GM18508 (cell line): ENCODE measurements at regions not wholly inside any gene's neighbourhood (a gene's known extent, or its start where the extent isn't known, plus 50 kb on each side); places are given as distances from the start of the nearest gene placed in this dataset.

Experiments
- ATAC-seq: cut with Tn5 transposase; IDR thresholded peaks from one replicate; pipeline ENCODE4 v1.9.1; 2021; ENCODE audit warnings: moderate number of reproducible peaks; ENCODE audit not compliant: insufficient read depth, unreplicated experiment

DNA sequence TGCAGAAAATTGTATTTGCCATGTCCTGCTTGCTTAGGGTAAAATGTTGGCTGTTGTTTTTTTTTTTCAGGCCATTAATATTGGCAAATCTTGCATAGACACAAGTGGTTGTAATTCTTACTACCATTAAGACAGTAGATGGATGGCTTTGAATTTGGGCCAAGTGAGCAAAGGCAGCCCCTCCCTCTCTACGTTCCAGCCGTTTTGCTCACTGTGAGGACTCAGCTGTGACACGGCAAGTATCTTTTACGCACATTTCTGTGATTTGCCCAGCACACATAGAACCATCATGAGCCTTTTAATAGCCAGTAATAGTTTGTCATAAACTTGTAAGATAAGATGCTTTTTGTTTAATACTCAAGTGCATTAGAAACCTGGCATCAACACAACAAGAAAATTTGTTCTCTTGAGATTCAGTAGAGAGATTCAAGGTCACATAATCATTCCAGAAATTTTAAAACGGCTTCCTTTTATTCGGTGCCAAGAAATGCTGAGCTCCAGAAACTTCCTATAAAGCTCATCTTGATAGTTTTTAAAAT is 205.2 kb upstream of the ADCY2 start:
- no peak for ATAC-seq

DNA sequence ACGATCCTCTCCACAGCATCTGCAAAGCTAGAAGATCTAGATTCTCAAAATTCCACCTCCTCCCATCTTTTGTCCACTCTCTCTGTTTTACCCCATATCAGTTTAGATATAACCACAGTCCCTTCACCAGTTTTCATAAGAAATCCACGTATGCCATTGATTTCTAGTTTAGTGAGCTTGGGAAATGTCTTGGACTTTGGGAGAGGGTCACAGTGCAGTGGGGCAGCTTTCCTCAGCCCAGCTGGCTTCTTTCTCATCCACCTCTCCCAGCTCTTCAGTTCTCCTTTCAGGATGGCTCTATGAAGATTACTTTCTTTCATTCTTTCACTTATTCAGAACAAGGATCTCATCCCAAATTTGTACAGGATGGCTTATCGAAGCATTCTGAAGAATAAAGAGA is 203.9 kb upstream of the ADCY2 start:
- no peak for ATAC-seq

DNA sequence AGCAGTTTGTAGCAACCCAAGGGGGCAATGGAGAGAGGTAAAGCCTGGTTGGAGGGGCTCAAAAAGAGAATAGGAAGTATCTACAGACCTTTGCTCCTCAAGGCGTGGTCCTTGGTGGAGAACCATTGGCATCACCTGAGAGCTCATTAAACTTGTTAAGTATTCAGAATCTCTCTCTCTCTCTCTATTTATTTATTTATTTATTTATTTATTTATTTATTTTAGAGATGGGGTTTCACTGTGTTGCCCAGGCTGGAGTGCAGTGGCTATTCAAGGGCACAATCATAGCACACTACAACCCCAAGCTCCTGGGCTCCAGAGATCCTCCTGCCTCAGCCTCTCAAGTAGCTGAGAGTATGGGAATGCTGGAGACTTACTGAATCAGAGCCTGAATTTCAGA is 193.1 kb upstream of the ADCY2 start:
- no peak for ATAC-seq

DNA sequence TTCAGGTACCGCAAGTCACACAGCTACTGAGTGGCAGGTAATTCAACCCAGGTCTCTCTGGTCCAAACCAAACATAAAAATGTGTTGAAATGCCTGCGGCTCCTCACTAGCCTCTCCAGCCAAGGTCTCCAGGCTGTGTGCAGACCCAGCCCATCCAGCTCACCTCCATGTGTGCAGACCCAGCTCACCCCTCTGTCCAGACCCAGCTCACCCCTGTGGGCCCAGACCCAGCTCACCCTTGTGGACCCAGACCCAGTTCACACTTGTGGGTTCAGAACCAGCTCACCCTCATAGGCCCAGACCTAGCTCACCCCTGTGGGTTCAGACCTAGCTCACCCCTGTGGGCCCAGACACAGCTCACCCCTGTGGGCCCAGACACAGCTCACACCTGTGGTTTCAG is 188.0 kb upstream of the ADCY2 start:
- ATAC-seq, result no peak

DNA sequence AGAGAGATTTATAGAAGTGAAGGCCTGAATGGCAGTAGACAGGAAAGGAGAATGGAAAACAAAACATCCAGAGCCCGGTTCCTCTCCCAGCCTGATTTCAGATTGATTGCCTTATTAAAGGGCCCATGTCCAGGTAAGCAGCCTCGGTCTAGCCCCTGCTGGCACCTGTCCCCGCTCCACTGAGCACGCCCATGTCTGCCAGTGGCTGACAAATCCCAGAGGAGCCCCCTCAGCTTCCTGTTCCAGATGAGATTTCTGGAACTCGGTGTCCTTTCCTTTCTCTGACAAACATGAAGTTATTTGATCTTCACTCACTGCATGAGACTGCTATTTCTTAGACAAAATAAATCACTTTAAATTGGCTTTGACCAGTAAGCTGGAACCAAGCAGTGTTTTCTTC is 187.0 kb upstream of the ADCY2 start:
- no peak for ATAC-seq

DNA sequence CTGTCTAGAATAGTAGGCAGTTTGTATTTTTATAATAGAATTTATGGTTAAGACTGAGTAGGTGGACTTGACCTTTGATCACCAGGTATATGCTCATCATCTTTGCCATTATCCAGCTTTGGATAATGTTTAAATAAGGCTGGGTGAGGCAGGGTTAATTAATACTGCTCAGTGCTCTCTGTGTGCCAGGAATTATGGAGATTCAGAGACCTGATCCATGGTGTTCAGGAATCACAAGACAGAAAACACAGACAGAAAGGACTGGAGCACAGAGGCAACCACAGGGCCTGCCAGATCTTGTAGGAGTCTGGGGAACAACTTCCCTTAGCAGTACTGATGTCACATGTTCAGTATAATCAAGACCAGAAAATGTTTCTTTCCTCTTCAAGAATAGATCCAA is 186.3 kb upstream of the ADCY2 start:
- no peak for ATAC-seq

DNA sequence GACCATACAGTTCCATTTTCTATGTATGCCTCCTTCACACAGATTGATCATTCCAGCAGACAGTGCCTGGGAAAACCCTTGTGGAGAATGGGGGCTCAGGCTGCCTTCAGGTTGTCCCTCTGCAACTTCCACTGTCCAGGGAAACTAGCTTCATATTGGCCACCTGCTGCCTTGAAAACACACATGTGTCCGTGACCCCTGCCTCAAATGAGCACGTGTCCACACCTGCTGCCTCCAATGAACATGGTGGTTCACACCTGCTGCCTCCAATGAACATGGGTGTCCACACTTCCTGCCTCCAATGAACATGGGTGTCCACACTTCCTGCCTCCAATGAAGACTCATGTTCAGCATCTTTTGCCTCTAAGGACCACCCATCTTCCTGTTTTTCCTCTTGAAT is 185.4 kb upstream of the ADCY2 start:
- ATAC-seq, result no peak

DNA sequence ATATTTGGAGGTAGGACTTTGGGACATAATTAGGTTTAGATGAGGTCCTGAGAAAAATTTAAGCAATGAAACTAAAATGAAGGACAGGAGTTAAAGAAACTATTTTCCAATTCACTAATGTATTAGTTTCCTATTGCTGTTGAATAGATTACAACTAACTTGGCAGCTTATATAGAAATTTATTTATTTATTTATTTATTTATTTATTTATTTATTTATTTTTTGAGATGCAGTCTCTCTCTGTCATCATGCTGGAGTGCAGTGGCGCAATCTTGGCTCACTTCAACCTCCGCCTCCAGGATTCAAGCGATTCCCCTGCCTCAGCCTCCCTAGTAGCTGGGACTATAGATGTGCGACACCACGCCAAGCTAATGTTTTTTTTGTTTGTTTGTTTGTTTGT is 182.4 kb upstream of the ADCY2 start:
- no peak for ATAC-seq

DNA sequence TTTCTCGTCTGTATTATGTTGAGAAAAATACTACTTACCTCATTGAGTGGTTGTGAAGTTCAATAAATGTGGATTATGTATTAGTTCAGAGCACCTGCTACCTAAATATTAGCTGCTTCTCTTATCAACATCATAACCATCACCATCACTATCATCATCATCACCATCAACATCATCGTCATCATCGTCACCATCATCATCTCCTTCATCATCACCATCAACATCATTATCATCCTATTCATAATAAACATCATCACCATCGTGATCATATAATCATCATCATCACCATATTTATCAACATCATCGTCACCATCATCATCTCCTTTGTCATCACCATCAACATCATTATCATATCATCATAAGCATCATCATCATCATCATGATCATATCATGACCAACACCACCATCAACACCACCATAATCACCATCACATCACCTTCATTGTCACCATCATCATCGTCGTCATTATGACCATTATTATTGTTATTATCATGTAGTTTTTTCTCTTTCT is 181.0 kb upstream of the ADCY2 start:
- ATAC-seq, result no peak

DNA sequence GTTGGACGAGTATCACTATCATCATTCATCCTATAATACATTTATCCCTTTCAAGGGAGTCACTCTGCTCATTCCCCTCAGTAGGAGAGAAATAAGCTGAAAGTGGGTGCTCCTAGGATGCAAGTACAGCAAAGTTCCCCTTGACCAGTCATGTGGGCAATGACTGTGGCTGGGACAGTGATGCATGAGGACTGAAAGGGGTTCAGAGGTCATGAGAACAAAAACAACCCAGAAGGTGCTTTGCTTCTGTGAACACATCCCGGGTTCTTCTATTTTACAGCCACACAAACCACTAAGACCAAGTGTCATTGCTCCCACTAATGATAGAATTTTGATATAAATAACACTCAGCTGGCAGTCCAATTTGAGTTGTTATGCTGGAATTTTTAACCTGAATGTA is 177.8 kb upstream of the ADCY2 start:
- no peak for ATAC-seq

DNA sequence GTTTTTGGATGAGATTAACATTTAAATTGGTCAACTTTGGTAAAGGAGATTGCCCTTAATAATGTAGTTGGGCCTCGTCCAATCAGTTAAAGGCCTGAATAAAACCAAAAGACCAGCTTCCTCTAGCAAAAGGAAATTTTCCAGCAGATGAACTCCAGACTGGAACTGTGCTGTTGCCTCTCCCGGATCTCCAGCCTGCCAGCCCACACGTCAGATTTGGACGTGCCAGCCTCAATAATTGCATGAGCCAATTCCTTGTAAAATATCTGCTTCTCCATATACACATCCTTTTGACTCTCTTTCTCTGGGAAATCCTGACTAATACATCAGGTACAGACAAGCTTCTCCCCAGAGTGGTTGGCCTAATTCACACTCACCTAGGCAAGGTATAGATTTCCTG is 175.8 kb upstream of the ADCY2 start:
- ATAC-seq, result no peak

DNA sequence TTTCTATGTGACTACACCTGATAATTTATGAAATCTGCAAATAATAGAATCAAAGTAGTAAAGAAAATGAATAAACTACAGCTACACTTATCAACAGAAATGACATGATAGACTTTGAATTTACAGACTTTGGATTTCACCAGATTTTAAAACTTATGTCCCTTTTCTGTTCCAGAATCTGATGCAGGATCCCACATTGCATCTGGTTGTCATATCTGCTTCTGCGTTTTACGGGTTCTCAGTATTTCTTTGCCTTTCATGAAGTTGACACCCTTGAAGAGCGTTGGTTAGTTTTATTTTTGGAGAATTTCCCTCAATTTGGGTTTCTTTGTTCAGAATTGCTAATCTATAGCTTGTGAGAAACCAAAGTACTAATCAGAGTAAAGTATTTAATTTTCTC is 174.9 kb upstream of the ADCY2 start:
- ATAC-seq, result no peak

DNA sequence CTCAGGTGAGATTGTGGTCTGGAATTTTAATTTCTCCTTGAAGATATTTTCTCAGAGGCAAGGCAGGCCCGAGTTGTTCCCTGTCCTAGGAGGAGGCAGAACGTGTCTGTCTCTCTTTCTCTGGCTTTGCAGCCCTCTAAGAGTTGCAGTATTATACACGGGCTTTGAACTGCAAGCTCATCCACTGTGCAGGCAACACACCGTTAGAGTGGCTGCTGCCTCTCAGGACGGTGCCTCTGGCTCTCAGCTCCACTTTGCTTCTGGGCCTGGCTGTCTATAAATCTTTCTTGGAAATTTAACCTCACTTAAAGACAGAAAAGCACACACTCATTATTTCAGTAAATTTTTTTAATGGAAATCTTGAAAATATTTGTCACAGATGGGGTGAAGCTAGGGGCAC is 170.1 kb upstream of the ADCY2 start:
- ATAC-seq, result no peak

DNA sequence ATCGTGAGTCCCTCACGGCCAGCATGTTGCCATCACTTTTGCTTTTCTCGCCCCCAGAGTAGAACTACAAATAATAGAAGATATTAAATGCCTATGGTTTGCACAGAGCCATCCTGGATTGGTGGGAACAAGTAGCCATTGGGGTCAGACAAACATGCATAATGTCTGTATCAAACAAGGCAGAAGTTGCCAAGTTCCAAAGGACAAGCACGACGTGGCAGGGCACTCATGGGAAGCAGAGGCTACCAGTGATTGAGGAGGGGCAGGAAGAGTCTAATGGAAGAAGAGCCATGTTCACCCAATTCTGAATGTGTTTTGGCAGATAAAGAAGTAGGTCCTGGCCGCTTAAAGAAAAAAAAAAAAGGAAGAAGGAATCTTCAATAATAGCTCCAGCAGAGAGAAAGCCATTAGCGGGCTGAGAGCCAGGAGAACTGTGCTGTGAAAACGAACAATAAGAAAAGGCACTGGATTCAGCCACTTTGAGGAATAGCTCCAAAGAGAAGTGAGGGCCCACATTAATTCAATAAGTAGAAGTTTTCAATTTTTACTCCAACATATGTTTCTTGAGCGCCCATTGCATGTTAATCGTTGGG is 153.7 kb upstream of the ADCY2 start:
- ATAC-seq, result no peak

DNA sequence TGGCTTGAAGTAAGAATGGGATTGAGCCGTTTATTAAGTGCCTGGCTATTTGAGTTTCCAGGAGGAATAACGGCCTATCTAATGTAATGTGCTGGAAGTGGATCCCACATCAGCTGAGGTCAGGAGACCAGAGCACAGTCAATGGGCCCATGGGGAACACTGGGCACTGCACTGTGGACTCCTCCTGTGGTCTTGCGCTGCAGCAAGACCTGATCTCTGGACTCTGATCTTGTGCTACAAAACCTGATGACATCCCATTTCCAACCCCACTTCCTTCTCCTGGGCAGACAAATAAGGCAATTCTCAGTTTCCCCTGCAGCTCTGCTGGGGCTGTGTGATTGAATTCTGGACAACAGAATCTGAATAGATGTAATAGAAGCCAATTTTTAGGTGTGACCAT is 151.7 kb upstream of the ADCY2 start:
- no peak for ATAC-seq

DNA sequence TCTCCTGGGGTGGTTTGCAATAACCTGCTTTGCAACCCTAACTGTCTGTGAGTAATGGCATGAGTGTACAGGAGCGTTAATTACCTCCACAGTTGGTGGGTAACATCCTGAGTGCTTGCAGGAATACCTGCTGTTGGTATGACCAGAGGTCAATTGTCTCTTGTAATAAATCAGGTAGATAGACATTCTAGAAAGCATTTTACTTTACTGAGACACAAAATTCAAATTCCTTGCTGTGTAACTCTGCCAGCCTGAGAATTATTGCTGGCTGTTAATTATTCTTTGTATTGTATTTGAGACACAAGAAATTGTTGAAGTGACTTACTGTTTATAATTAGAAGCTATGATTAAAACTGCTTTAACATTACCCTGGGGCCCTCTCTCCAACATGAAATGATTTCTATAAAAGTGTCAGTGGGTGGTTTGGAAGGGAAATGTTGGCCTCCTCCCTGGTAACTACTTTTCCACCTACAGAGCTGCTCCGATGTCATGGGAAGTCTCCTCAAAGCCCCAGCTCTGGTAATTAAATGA is 150.8 kb upstream of the ADCY2 start:
- no peak for ATAC-seq

DNA sequence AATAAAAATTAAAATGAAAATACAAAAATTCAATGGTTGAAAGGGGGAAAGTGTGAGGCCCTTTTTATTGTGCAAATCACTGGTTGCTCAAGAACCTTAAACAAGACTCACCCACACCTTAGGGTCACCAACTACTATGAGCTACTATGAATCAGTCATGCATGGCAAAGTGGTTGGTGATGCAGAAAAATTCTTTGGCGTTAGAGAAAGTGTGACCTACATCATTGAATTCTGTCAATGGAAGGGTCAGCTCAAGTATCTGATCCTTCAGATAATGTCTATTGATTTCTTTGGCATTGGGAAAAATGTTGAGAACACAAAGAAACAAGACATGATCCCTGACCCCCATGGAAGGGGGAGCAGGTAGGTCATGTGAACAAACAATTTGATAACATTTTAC is 149.7 kb upstream of the ADCY2 start:
- ATAC-seq, result no peak

DNA sequence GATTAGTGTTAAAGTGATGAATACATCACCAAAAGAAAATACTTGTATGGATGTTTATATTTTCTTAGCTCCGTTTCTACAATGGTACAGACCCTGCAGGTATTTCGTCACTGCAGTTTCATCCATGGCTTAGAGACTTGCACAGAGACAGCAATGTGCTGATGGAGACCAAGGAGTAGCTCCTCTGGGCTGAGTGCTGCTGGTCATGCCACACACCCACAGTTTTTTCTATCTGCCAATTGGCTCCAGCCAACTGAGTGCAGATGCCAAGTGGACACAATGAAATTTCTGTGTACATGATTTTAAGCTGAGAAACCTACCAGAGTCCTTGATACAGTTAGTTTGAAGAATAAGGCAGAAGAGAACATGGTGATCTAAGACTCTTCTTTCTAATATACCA is 145.9 kb upstream of the ADCY2 start:
- ATAC-seq, result no peak

DNA sequence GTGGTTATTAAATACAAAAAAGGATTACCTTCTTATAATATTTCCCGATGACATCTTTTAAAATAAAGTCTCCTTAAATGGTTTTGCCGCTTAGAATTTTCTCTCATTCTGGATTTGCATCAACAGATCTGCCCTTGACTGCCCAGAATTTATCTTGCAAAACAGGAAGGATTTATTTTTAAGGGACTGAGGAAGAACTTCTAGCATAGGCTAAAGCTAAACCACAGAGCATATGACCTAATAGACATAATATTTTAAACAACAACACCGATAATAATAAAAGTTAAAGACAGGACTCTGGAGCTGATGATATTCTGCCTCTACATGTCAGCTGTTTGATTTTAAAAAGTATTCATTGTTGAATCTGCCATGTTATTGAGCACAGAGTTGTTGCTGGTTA is 145.3 kb upstream of the ADCY2 start:
- no peak for ATAC-seq

DNA sequence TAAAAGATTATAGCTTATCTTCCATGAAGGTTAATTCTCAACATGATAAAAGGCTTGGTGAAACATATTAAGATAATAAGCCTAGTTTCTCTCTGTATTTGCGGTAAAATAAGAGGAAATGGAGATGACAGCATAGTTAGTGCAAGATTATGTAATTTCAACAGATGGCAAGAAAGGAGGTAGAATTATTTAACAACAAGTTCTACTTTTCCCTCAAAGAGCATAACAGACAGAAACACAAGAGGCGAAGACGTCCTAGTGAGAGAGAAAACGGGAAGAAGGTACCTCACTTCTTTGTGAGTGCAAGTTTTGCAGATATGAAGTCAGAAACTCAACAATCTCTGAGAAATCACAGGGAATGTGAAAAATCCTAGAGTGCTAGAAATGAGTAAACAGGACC is 144.8 kb upstream of the ADCY2 start:
- ATAC-seq, result no peak

DNA sequence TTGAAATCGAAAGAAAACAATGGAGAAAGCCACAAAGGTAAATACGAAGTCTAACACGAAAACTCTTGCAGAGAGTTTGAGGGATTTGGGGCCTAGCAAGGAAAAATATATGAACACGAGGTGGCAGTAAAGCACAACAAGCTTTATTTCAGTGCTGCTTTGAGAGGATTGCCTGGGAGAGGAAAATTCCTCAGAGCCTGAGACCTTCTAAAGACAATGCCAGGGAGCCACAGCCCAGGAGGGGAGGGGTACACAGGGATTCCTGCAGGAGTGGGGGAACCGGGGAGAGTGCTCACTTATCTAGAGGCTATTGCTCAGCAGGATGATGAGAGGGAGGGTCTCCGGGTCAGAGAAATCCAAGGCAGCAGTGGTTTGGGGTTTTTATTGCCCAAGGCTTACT is 134.9 kb upstream of the ADCY2 start:
- ATAC-seq, result no peak

DNA sequence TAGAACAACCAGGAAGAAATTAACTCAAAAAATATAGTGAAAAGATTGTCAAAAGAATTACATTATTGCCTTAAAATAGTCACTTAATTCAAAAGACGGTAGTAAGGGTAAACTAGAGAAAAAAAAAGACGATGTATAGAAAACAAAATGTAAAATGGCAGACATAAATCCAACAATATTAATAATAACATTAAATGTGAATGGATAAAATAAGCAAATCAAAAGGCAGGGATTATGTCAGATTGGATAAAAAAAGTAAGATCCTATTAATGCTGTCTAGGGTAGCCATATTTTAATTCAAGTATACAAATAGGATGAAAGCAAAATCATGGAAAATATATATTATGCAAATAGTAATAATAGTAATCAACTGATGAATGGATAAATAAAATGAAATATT is 134.0 kb upstream of the ADCY2 start:
- no peak for ATAC-seq
